Activated CD8-positive, alpha-beta T cell treated with anti-CD3 and anti-CD28 coated beads, Interleukin-2, amount 10 ng/mL, durations not matched to agents 7 days and 5 days (primary cell): ENCODE measurements at regions not wholly inside any gene's neighbourhood (a gene's known extent, or its start where the extent isn't known, plus 50 kb on each side); places are given as distances from the start of the nearest gene placed in this dataset.
"Not testable (repeated sequence)": the region's sequence is repeated elsewhere in the genome, so short reads cannot be mapped to it uniquely, and the experiment has no call there.

Source experiments
- ATAC-seq: fragments of 150-1000 bp; cut with Tn5 transposase; one replicate; pipeline ENCODE4 v1.10.0; 2021; ENCODE audit warnings: moderate library complexity
- CTCF ChIA-PET: fragments of 350-600 bp; sonication (Branson Sonifier 250); formaldehyde crosslinking; loops from one replicate; lab custom pipeline; 2021; ENCODE audit warnings: antibody characterized with exemption; lab: Charles Lee
- POLR2A ChIA-PET: fragments of 350-600 bp; sonication (Branson Sonifier 250); formaldehyde crosslinking; loops from one replicate; lab custom pipeline; 2021; ENCODE audit warnings: antibody characterized with exemption; lab: Charles Lee
- DNase-seq: peaks from one replicate; pipeline ENCODE4 v3.0.0-alpha.2; 2020
- H3K27ac Mint-ChIP-seq: one replicate; pipeline ENCODE4 v1.8.0; 2021; ENCODE audit warnings: mild to moderate bottlenecking, mixed read lengths
- H3K27me3 Mint-ChIP-seq: one replicate; pipeline ENCODE4 v1.8.0; 2021; ENCODE audit warnings: low read depth, mixed read lengths
- H3K36me3 Mint-ChIP-seq: one replicate; pipeline ENCODE4 v1.8.0; 2021; ENCODE audit warnings: low read depth, mixed read lengths
- H3K4me1 Mint-ChIP-seq: one replicate; pipeline ENCODE4 v1.8.0; 2021; ENCODE audit warnings: low read depth, mixed read lengths
- H3K4me3 Mint-ChIP-seq: one replicate; pipeline ENCODE4 v1.8.0; 2021; ENCODE audit warnings: mild to moderate bottlenecking, mixed read lengths
- H3K9me3 Mint-ChIP-seq: one replicate; pipeline ENCODE4 v1.8.0; 2022; ENCODE audit warnings: mixed read lengths; ENCODE audit not compliant: insufficient read depth

DNA sequence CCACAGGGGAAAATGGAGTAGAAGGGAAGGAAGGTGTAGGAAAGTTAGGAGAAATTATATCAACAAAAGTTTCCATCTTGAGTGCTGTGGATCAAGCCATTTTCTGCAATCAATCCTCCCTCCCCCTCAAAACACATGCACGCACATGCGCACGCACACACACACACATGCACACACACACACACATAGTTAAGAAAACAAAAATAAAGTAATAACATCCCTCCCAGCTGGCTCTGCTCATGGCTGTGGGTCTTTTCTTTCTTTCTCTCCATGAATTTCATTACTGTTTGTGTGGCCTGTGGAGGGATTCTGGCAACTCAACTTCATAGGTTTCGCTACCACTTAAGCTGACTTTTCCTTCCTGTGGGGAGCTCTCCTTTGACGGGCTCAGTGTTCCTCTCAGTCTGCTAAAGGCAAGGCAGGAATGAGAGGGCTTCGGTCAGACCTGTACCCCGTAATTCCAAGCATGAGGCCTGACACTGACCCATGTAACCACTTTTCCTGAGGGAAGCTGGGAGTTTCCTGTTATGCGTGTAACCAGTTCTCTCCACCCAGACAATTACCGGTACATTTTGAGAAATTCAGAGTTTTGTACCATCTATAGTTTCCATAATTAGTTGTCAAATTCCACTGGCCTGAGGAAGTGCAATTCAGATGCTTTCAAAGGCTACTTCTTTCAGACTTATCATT, 79.8 kb downstream of the ZNF92 start:
- Mint-ChIP-seq H3K4me1 (peaks cover 2% of the 10 kb centered on the region), H3K36me3 (no peaks in the 10 kb centered on the region), H3K27ac (no peak overlapping the region), H3K4me3 (no peak overlapping the region), H3K9me3 (no peaks in the 10 kb centered on the region), H3K27me3 (peaks cover 23% of the 10 kb centered on the region)
- ATAC-seq, result no peak
- POLR2A ChIA-PET, result no interaction called here
- no peak for DNase-seq
- CTCF ChIA-PET, result no interaction called here

- ChIA-PET POLR2A (no interaction called here), CTCF (no interaction called here)
- Mint-ChIP-seq H3K9me3 (no peaks in the 10 kb centered on the region), H3K36me3 (no peaks in the 10 kb centered on the region), H3K27ac (no peak overlapping the region), H3K27me3 (peaks cover 23% of the 10 kb centered on the region), H3K4me1 (peaks cover 2% of the 10 kb centered on the region), H3K4me3 (no peak overlapping the region)
- no peak for DNase-seq
- ATAC-seq, result no peak
These were observed 80.8 kb downstream of the ZNF92 start for GRCh38 chr7:65454469-65454868.

DNA sequence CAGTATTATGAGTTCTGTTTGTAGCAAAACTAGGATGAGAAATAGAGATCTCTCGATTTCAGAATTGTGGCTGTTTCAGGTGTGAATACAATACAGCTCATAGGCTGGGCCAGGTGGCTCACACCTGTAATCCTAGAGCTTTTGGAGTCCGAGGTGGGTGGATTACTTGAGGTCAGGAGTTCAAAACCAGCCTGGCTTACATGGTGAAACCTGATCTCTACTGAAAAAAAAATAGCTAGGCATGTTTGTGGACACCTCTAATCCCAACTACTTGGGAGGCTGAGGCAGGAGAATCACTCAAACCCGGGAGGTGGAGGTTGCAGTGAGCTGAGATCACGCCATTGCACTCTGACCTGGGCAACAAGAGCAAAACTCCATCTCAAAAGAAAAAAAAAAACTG, 81.4 kb downstream of the ZNF92 start:
- H3K4me3 Mint-ChIP-seq, POLR2A ChIA-PET, ATAC-seq, H3K4me1 Mint-ChIP-seq, H3K27ac Mint-ChIP-seq, DNase-seq, CTCF ChIA-PET, H3K9me3 Mint-ChIP-seq, H3K36me3 Mint-ChIP-seq: not testable (repeated sequence)
- peaks cover 23% of the 10 kb centered on the region for H3K27me3 Mint-ChIP-seq

GRCh38 chr7:65457705-65458104, 84.0 kb downstream of the ZNF92 start:
- no peak overlapping the region for H3K27ac Mint-ChIP-seq
- DNase-seq, result no peak
- no peaks in the 10 kb centered on the region for H3K36me3 Mint-ChIP-seq
- ChIA-PET CTCF (no interaction called here), POLR2A (no interaction called here)
- ATAC-seq, result no peak
- peaks cover 23% of the 10 kb centered on the region for H3K27me3 Mint-ChIP-seq
- no peak overlapping the region for H3K4me3 Mint-ChIP-seq
- no peaks in the 10 kb centered on the region for H3K4me1 Mint-ChIP-seq
- no peaks in the 10 kb centered on the region for H3K9me3 Mint-ChIP-seq

DNA sequence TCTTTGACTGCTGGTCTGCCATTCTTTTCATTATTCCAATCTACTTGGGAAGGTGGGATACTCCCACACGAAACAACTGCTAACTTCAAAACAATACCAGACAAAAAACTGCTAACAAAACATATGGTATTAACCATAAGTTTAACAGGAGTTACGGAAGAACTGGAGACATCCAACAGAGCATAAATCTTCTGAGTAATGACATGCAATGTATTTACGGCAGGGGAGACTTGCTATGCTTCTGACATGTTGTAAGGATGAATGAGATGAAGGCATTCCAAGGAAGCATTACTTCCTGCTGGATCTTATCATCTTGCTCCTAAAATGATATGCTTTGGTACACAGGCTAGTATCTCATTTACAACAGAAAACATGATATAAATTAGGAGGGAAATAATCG, 85.8 kb downstream of the ZNF92 start:
- no peaks in the 10 kb centered on the region for H3K4me1 Mint-ChIP-seq
- ChIA-PET POLR2A (no interaction called here), CTCF (no interaction called here)
- ATAC-seq (no peak), DNase-seq (no peak)
- H3K36me3 Mint-ChIP-seq, result no peaks in the 10 kb centered on the region
- H3K4me3 Mint-ChIP-seq, result no peak overlapping the region
- no peak overlapping the region for H3K27ac Mint-ChIP-seq
- no peaks in the 10 kb centered on the region for H3K9me3 Mint-ChIP-seq
- peaks cover 8% of the 10 kb centered on the region for H3K27me3 Mint-ChIP-seq

DNA sequence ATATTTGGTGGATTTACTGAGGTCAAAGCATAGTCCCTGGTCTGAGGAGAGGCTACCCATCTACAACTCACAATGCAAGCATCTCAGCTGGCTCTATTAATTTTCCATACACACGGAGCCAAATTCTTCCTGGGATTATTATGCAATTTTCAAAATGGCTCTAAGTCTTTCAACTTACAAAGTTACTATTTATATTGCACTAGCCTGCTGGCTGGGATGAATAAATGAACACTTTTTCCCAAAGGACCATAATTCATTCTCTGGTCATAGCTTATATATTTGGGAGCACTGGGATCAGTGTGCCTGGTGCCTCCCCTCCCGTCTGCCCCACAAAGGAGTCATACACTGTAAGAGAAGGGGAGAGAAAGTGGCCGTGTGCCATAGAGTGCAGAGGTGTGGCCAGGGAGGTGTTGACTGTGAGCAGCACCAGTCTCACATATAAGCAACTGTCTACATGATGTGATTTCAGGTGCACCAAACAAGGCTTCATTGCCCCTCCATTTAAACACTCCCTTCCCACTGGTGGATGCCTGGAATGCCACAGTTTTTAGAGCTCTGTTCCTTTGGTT, 88.6 kb downstream of the ZNF92 start:
- CTCF ChIA-PET, result no interaction called here
- H3K4me3 Mint-ChIP-seq, result no peak overlapping the region

GRCh38 chr7:65463184-65463583, 89.5 kb downstream of the ZNF92 start:
- H3K27me3 Mint-ChIP-seq, result no peaks in the 10 kb centered on the region
- CTCF ChIA-PET, result no interaction called here
- H3K4me3 Mint-ChIP-seq, result no peak overlapping the region
- no peak for ATAC-seq
- no peaks in the 10 kb centered on the region for H3K4me1 Mint-ChIP-seq
- DNase-seq, result no peak
- H3K9me3 Mint-ChIP-seq, result no peaks in the 10 kb centered on the region
- POLR2A ChIA-PET, result no interaction called here
- no peak overlapping the region for H3K27ac Mint-ChIP-seq
- no peaks in the 10 kb centered on the region for H3K36me3 Mint-ChIP-seq

More for the DNA sequence above, 88.6 kb downstream of the ZNF92 start:
- Mint-ChIP-seq H3K27ac (no peak overlapping the region), H3K9me3 (no peaks in the 10 kb centered on the region), H3K4me1 (no peaks in the 10 kb centered on the region), H3K27me3 (peaks cover 2% of the 10 kb centered on the region), H3K36me3 (no peaks in the 10 kb centered on the region)
- POLR2A ChIA-PET, result no interaction called here
- DNase-seq (no peak), ATAC-seq (no peak)

GRCh38 chr7:65469919-65470558, 96.4 kb downstream of the ZNF92 start:
- DNase-seq, H3K9me3 Mint-ChIP-seq, H3K36me3 Mint-ChIP-seq, CTCF ChIA-PET, H3K27me3 Mint-ChIP-seq, H3K27ac Mint-ChIP-seq, H3K4me3 Mint-ChIP-seq, ATAC-seq: not testable (repeated sequence)
- POLR2A ChIA-PET, result interaction anchor here (0.7 kb wide), 1 partner anchor 28 kb away, joined by 4 read pairs; no protein-coding TSS in a partner anchor
- peaks cover 11% of the 10 kb centered on the region for H3K4me1 Mint-ChIP-seq

GRCh38 chr7:65471587-65471986, 97.9 kb downstream of the ZNF92 start:
- no peak overlapping the region for H3K27ac Mint-ChIP-seq
- H3K4me3 Mint-ChIP-seq, result no peak overlapping the region
- no peaks in the 10 kb centered on the region for H3K9me3 Mint-ChIP-seq
- H3K4me1 Mint-ChIP-seq, result peaks cover 27% of the 10 kb centered on the region
- ChIA-PET CTCF (no interaction called here), POLR2A (no interaction called here)
- ATAC-seq (no peak), DNase-seq (no peak)
- peaks cover 14% of the 10 kb centered on the region for H3K36me3 Mint-ChIP-seq
- H3K27me3 Mint-ChIP-seq, result peaks cover 3% of the 10 kb centered on the region

- Mint-ChIP-seq H3K9me3 (peaks cover 15% of the 10 kb centered on the region), H3K36me3 (peaks cover 24% of the 10 kb centered on the region), H3K4me3 (no peak overlapping the region), H3K27me3 (no peaks in the 10 kb centered on the region), H3K27ac (peak overlapping the region; percentile 86), H3K4me1 (peaks cover 35% of the 10 kb centered on the region)
- DNase-seq, result no peak
- ATAC-seq, result peak; percentile 19
- CTCF ChIA-PET, result no interaction called here
- POLR2A ChIA-PET, result interaction anchor here (0.6 to 1.7 kb wide), 2 partner anchors 29 to 101 kb away, joined by 3 to 11 read pairs; partner anchors contain the start of gene ZNF92
These were observed 101.5 kb downstream of the ZNF92 start for GRCh38 chr7:65475040-65475726.

DNA sequence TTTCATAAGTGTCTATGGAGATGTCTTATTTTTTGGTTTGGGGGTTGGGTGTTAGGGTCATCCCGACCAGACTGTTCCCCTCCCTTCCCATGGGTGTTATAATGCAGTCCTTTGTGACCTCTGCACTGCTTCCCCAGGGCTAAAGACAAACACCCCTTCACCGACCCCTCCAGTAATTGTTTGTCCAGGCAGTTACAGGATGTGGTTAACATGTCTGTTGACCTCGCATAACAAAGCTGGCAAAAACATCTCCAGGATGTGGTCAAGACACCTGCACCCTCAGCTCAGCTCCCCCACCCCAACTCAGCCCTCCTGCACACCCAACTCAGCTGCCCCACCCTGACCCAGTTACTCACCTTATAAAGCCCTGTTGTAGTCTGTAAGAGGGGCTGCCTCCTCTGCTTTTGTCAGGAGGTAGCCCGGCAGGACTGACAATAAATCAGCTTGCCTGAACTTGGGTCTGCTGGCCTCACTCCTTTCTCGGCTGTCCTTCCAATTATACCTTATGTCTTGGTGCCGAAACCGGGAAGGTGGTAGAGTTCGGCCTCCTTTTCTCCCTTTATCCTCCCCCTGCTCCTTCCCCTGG, 102.2 kb downstream of the ZNF92 start:
- Mint-ChIP-seq H3K4me3 (peak overlapping the region; percentile 32), H3K4me1 (peaks cover 34% of the 10 kb centered on the region), H3K36me3 (peaks cover 24% of the 10 kb centered on the region), H3K9me3 (peaks cover 19% of the 10 kb centered on the region), H3K27me3 (no peaks in the 10 kb centered on the region), H3K27ac (peak overlapping the region; percentile 86)
- CTCF ChIA-PET, result no interaction called here
- peak; percentile 60 for DNase-seq
- ATAC-seq, result peak; percentile 69
- POLR2A ChIA-PET, result interaction anchor here (0.6 to 1.7 kb wide), 2 partner anchors 30 to 102 kb away, joined by 3 to 11 read pairs; partner anchors contain the start of gene ZNF92
